ENCODE measurements at regions not wholly inside any gene's neighbourhood (a gene's known extent, or its start where the extent isn't known, plus 50 kb on each side); places are given as distances from the start of the nearest gene placed in this dataset.

DNA sequence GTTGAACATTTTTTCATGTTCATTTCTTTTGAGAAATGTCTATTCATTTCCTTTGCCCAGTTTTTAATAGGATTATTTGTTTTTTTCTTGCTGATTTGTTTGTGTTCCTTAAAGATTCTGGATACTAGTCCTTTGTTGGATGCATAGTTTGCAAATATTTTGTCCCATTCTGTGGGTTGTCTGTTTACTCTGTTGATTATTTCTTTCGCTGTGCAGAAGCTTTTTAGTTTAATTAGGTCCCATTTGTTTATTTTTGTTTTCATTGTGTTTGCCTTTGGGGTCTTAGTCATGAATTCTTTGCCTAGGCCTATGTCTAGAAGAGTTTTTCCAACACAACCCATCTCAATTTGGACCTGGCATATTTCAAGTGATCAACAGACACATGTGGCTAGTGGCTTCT lies 116.1 kb upstream of the GALNT2 start:
- H3K79me1 ChIP-seq (ENCODE audit: low read length) = no peaks in the 10 kb centered on the region

DNA sequence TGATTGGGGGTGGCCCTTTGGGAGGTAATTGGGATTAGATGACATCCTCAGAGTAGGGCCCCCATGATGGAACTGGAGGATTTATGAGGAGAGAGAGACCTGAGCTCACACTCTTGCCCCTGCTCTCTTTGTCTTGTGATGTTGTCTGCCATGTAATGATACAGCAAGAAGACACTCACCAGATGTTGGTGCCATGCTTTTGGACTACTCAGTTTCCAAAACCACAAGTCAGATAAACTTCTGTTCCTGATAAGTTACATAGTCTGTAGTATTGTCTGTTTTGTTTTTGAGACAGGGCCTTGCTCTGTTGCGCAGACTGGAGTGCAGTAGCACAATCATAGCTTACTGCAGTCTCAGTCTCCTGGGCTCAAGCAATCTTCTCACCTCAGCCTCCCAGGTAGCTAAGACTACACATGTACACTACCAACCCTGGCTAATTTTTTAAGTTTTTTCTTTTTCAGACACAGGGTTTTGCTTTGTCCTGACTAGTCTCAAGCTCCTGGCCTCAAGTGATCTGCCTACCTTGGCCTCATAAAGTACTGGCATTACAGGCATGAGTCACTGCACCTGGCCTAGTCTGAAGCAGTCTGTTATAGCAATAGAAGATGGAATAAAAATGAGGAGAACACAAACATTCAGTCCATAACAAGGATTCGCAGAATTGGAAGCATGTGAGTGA lies 115.0 kb upstream of the GALNT2 start:
- Histone ChIP-seq H3K18ac (ENCODE audit: low read length) (no peak overlapping the region), H3K27me3 (ENCODE audit: insufficient read depth, low read length) (no peaks in the 10 kb centered on the region), H4K8ac (ENCODE audit: low read depth, low read length) (no peak overlapping the region), H3K27ac (ENCODE audit: low read depth, low read length) (no peak overlapping the region), H4K91ac (ENCODE audit: low read depth, low read length) (no peak overlapping the region), H3K4me2 (ENCODE audit: low read length) (no peak overlapping the region), H2BK12ac (ENCODE audit: low read length) (no peak overlapping the region), H3K36me3 (ENCODE audit: control insufficient read depth in 1 of 2, insufficient read depth in 2 of 2, low read length in 2 of 2) (no peaks in the 10 kb centered on the region), H2AK5ac (ENCODE audit: low read length) (no peak overlapping the region), H3K4me3 (ENCODE audit: low read depth, low read length) (no peak overlapping the region), H2BK120ac (ENCODE audit: insufficient read depth, low read length, poor library complexity) (no peak overlapping the region), H3K79me1 (ENCODE audit: low read length) (no peaks in the 10 kb centered on the region), H2AFZ (ENCODE audit: insufficient read depth, low read length, poor library complexity) (no peak overlapping the region), H3K14ac (ENCODE audit: low read length) (no peak overlapping the region), H3K4ac (ENCODE audit: low read depth, low read length) (no peak overlapping the region), H3K79me2 (ENCODE audit: control insufficient read depth, insufficient read depth, low read length, poor library complexity) (no peaks in the 10 kb centered on the region), H3K4me1 (ENCODE audit: control insufficient read depth in 1 of 2, insufficient read depth in 2 of 2, low read length in 2 of 2) (peaks cover 0 to 2% of the 10 kb centered on the region in 2 experiments), H3K9ac (ENCODE audit: low read length) (no peak overlapping the region), H3K23ac (ENCODE audit: low read length) (no peak overlapping the region), H4K12ac (ENCODE audit: low read depth, low read length) (no peak overlapping the region), H2BK5ac (ENCODE audit: low read depth, low read length, poor library complexity) (no peak overlapping the region), H3K9me3 (ENCODE audit: insufficient read depth, low read depth, low read length) (peaks cover 2% of the 10 kb centered on the region)
- no peak for DNase-seq
- no CpG with 5 or more reads among the region's 2 CpGs for WGBS (ENCODE audit: extremely low coverage, insufficient coverage, insufficient read length)

More for the DNA sequence above, 116.1 kb upstream of the GALNT2 start:
- H2AFZ ChIP-seq (ENCODE audit: insufficient read depth, low read length, poor library complexity) = no peak overlapping the region
- no peak overlapping the region for H2BK120ac ChIP-seq (ENCODE audit: insufficient read depth, low read length, poor library complexity)
- H3K27ac ChIP-seq (ENCODE audit: low read depth, low read length) = no peak overlapping the region
- no peak overlapping the region for H3K4me3 ChIP-seq (ENCODE audit: low read depth, low read length)
- no peak overlapping the region for H2BK12ac ChIP-seq (ENCODE audit: low read length)
- no peak overlapping the region for H3K23ac ChIP-seq (ENCODE audit: low read length)
- H4K91ac ChIP-seq (ENCODE audit: low read depth, low read length) = no peak overlapping the region
- H3K4me2 ChIP-seq (ENCODE audit: low read length) = no peak overlapping the region
- no peaks in the 10 kb centered on the region for H3K36me3 ChIP-seq (ENCODE audit: control insufficient read depth in 1 of 2, insufficient read depth in 2 of 2, low read length in 2 of 2)
- WGBS (ENCODE audit: extremely low coverage, insufficient coverage, insufficient read length) = no CpG with 5 or more reads among the region's 1 CpG
- H4K12ac ChIP-seq (ENCODE audit: low read depth, low read length) = no peak overlapping the region
- H3K14ac ChIP-seq (ENCODE audit: low read length) = no peak overlapping the region
- DNase-seq = no peak
- H3K18ac ChIP-seq (ENCODE audit: low read length) = no peak overlapping the region
- H2BK5ac ChIP-seq (ENCODE audit: low read depth, low read length, poor library complexity) = no peak overlapping the region
- no peaks in the 10 kb centered on the region for H3K79me2 ChIP-seq (ENCODE audit: control insufficient read depth, insufficient read depth, low read length, poor library complexity)
- no peak overlapping the region for H3K9ac ChIP-seq (ENCODE audit: low read length)
- H3K9me3 ChIP-seq (ENCODE audit: insufficient read depth, low read depth, low read length) = peaks cover 2% of the 10 kb centered on the region
- no peak overlapping the region for H4K8ac ChIP-seq (ENCODE audit: low read depth, low read length)
- H3K4ac ChIP-seq (ENCODE audit: low read depth, low read length) = no peak overlapping the region
- peaks cover 0 to 2% of the 10 kb centered on the region in 2 experiments for H3K4me1 ChIP-seq (ENCODE audit: control insufficient read depth in 1 of 2, insufficient read depth in 2 of 2, low read length in 2 of 2)
- no peak overlapping the region for H2AK5ac ChIP-seq (ENCODE audit: low read length)
- no peaks in the 10 kb centered on the region for H3K27me3 ChIP-seq (ENCODE audit: insufficient read depth, low read length)

DNA sequence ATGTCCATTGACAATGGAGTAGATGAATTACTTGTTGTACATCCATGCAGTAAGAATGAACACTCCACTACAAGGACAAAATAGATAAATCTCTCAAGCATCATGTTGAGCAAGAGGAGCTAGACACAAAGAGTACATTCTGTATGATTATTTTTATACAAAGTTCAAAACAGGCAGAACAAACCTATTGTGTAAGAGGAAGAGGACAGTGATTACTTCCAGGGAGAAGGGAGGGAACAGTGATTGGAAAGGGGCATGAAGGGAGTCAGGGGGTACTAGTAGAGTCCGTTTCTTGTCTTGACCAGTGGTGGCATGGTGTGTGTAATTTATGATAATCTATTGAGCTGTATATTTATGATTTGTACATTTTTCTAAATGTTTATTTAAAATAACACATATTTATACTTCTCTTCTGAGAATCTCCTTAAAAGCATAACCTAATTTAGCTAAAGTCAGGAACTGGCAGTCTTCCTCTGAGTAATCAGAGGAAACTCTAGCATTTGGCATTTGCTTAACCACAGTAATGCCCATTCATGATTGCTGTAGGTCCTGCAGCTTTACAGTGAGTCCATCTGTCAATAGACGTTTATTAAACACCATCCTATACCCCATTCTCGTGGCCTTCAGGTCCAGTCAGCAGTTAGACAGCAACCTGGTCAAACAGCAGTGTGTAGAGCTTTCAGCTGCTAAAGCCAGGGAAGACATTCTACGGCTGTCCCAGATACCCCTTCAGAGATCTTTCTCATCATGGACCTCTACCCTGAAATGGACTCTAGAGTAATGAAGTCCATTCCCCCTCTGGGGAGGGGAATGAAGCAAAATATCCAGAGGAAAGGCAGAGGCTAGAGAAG lies 114.1 kb upstream of the GALNT2 start:
- Histone ChIP-seq H3K23ac (ENCODE audit: low read length) (no peak overlapping the region), H2BK120ac (ENCODE audit: insufficient read depth, low read length, poor library complexity) (no peak overlapping the region)

DNA sequence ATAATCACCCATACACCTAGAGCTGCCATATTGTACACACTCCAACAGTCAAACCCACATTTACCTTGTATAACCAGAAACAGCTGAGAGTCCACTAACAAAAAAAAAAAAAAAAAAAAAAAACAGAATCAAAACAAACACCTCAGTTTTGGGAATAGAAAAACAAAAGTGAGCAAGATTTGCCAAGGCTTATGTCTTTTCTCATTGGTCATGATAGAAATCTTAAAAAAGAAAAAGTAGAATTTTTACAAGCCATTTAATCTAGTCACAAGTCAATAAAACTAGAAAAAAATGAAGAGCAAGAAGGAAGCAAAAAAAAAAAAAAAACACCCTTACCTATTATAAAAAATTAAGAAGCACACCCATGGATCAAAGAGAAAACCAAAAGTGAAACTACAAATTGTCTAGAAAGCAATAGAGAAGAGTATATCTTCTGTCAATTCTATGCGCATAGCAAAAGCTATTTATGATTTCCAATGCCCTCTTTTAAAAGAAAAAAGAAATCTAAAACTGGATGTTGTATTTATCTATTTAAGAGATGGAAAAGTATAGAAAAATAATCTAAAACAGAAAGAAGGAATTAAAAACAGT lies 113.2 kb upstream of the GALNT2 start:
- no peak overlapping the region for H4K12ac ChIP-seq (ENCODE audit: low read depth, low read length)
- H2BK5ac ChIP-seq (ENCODE audit: low read depth, low read length, poor library complexity) = no peak overlapping the region
- H3K27me3 ChIP-seq (ENCODE audit: insufficient read depth, low read length) = no peaks in the 10 kb centered on the region
- H2AK5ac ChIP-seq (ENCODE audit: low read length) = no peak overlapping the region
- no peaks in the 10 kb centered on the region for H3K4me1 ChIP-seq (ENCODE audit: control insufficient read depth in 1 of 2, insufficient read depth in 2 of 2, low read length in 2 of 2)
- H3K18ac ChIP-seq (ENCODE audit: low read length) = no peak overlapping the region
- no peaks in the 10 kb centered on the region for H3K79me2 ChIP-seq (ENCODE audit: control insufficient read depth, insufficient read depth, low read length, poor library complexity)
- no peak for DNase-seq
- no peak overlapping the region for H2BK12ac ChIP-seq (ENCODE audit: low read length)
- no CpG with 5 or more reads among the region's 1 CpG for WGBS (ENCODE audit: extremely low coverage, insufficient coverage, insufficient read length)
- no peak overlapping the region for H4K8ac ChIP-seq (ENCODE audit: low read depth, low read length)
- H3K14ac ChIP-seq (ENCODE audit: low read length) = no peak overlapping the region
- no peak overlapping the region for H3K27ac ChIP-seq (ENCODE audit: low read depth, low read length)
- H3K79me1 ChIP-seq (ENCODE audit: low read length) = no peaks in the 10 kb centered on the region
- H2AFZ ChIP-seq (ENCODE audit: insufficient read depth, low read length, poor library complexity) = no peak overlapping the region
- no peaks in the 10 kb centered on the region for H3K36me3 ChIP-seq (ENCODE audit: control insufficient read depth in 1 of 2, insufficient read depth in 2 of 2, low read length in 2 of 2)
- no peak overlapping the region for H4K91ac ChIP-seq (ENCODE audit: low read depth, low read length)
- no peak overlapping the region for H3K9ac ChIP-seq (ENCODE audit: low read length)
- H3K23ac ChIP-seq (ENCODE audit: low read length) = no peak overlapping the region
- no peak overlapping the region for H2BK120ac ChIP-seq (ENCODE audit: insufficient read depth, low read length, poor library complexity)
- H3K9me3 ChIP-seq (ENCODE audit: insufficient read depth, low read depth, low read length) = no peaks in the 10 kb centered on the region
- no peak overlapping the region for H3K4me2 ChIP-seq (ENCODE audit: low read length)
- H3K4me3 ChIP-seq (ENCODE audit: low read depth, low read length) = no peak overlapping the region
- no peak overlapping the region for H3K4ac ChIP-seq (ENCODE audit: low read depth, low read length)

More for the DNA sequence above, 114.1 kb upstream of the GALNT2 start:
- no peak overlapping the region for H3K14ac ChIP-seq (ENCODE audit: low read length)
- H3K27ac ChIP-seq (ENCODE audit: low read depth, low read length) = no peak overlapping the region
- H4K12ac ChIP-seq (ENCODE audit: low read depth, low read length) = no peak overlapping the region
- no peak overlapping the region for H4K91ac ChIP-seq (ENCODE audit: low read depth, low read length)
- H3K27me3 ChIP-seq (ENCODE audit: insufficient read depth, low read length) = no peaks in the 10 kb centered on the region
- H4K8ac ChIP-seq (ENCODE audit: low read depth, low read length) = no peak overlapping the region
- H3K4me2 ChIP-seq (ENCODE audit: low read length) = no peak overlapping the region
- H2AK5ac ChIP-seq (ENCODE audit: low read length) = no peak overlapping the region
- no peak overlapping the region for H3K18ac ChIP-seq (ENCODE audit: low read length)
- no peaks in the 10 kb centered on the region for H3K36me3 ChIP-seq (ENCODE audit: control insufficient read depth in 1 of 2, insufficient read depth in 2 of 2, low read length in 2 of 2)
- no peak overlapping the region for H3K4ac ChIP-seq (ENCODE audit: low read depth, low read length)
- H2BK12ac ChIP-seq (ENCODE audit: low read length) = no peak overlapping the region
- no peak overlapping the region for H3K9ac ChIP-seq (ENCODE audit: low read length)
- no peaks in the 10 kb centered on the region for H3K79me2 ChIP-seq (ENCODE audit: control insufficient read depth, insufficient read depth, low read length, poor library complexity)
- H3K9me3 ChIP-seq (ENCODE audit: insufficient read depth, low read depth, low read length) = peaks cover 2% of the 10 kb centered on the region
- H3K4me3 ChIP-seq (ENCODE audit: low read depth, low read length) = no peak overlapping the region
- WGBS (ENCODE audit: extremely low coverage, insufficient coverage, insufficient read length) = no CpG with 5 or more reads among the region's 4 CpGs
- H3K79me1 ChIP-seq (ENCODE audit: low read length) = no peaks in the 10 kb centered on the region
- DNase-seq = no peak
- peaks cover 0 to 2% of the 10 kb centered on the region in 2 experiments for H3K4me1 ChIP-seq (ENCODE audit: control insufficient read depth in 1 of 2, insufficient read depth in 2 of 2, low read length in 2 of 2)
- no peak overlapping the region for H2AFZ ChIP-seq (ENCODE audit: insufficient read depth, low read length, poor library complexity)
- no peak overlapping the region for H2BK5ac ChIP-seq (ENCODE audit: low read depth, low read length, poor library complexity)
